NB4 (cell line): ENCODE measurements at regions not wholly inside any gene's neighbourhood (a gene's known extent, or its start where the extent isn't known, plus 50 kb on each side); places are given as distances from the start of the nearest gene placed in this dataset.

Experiments
- CTCF ChIP-seq: IDR thresholded peaks from one replicate; pipeline ENCODE4 v1.5.1; 2012; ENCODE audit warnings: low read depth, low read length
- POLR2A ChIP-seq: IDR thresholded peaks from 2 replicates; pipeline ENCODE4 v1.6.1; 2011; ENCODE audit warnings: mild to moderate bottlenecking; ENCODE audit not compliant: insufficient read length; ENCODE audit errors: extremely low read depth

- TF ChIP-seq POLR2A, result no peak
- TF ChIP-seq CTCF, result no peak
These were observed 221.9 kb downstream of the IRX2 start for GRCh38 chr5:2529371-2530092.
